ENCODE measurements at regions not wholly inside any gene's neighbourhood (a gene's known extent, or its start where the extent isn't known, plus 50 kb on each side); places are given as distances from the start of the nearest gene placed in this dataset.
A peak's percentile ranks its signal among the peaks of the same experiment; 100 is the strongest.

DNA sequence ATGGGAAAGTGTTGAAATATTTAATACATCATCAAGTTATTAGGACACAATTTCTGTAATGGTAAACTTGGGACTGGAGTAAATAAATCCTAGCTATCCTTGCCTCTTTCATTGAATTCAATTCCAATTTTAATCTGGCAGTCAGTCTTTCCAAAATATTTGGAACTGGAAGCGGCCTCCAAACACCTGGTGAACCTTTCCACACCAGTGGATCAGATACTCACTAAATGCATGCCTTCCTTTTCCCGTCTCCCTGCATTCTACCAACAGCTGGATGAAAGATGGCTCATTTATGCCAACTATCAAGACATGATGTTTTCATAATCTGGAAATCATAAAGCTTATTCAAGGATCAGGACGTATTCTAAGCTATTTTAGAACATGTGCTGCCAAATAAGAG is 488.2 kb upstream of the SPHKAP start:
- no peak for DNase-seq
- Histone ChIP-seq H3K9me3 (no peaks in the 10 kb centered on the region), H3K36me3 (replicated peaks in 1 of 2; ENCODE audit: insufficient read depth in 1 of 2, low read depth in 2 of 2) (no peaks in the 10 kb centered on the region), H3K4me3 (no peak overlapping the region), H3K27me3 (no peaks in the 10 kb centered on the region), H3K4me1 (no peaks in the 10 kb centered on the region), H3K27ac (no peak overlapping the region)
- 72 to 76% methylated on average over 3 of the region's 3 CpGs for WGBS, 2 donors
- TF ChIP-seq, protein P1, sequence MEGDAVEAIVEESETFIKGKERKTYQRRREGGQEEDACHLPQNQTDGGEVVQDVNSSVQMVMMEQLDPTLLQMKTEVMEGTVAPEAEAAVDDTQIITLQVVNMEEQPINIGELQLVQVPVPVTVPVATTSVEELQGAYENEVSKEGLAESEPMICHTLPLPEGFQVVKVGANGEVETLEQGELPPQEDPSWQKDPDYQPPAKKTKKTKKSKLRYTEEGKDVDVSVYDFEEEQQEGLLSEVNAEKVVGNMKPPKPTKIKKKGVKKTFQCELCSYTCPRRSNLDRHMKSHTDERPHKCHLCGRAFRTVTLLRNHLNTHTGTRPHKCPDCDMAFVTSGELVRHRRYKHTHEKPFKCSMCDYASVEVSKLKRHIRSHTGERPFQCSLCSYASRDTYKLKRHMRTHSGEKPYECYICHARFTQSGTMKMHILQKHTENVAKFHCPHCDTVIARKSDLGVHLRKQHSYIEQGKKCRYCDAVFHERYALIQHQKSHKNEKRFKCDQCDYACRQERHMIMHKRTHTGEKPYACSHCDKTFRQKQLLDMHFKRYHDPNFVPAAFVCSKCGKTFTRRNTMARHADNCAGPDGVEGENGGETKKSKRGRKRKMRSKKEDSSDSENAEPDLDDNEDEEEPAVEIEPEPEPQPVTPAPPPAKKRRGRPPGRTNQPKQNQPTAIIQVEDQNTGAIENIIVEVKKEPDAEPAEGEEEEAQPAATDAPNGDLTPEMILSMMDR (IDR thresholded peaks at IDR 0.05): no peak
- intact Hi-C loops (cut with DNase I): no loop called here
- ATAC-seq: no peak

DNA sequence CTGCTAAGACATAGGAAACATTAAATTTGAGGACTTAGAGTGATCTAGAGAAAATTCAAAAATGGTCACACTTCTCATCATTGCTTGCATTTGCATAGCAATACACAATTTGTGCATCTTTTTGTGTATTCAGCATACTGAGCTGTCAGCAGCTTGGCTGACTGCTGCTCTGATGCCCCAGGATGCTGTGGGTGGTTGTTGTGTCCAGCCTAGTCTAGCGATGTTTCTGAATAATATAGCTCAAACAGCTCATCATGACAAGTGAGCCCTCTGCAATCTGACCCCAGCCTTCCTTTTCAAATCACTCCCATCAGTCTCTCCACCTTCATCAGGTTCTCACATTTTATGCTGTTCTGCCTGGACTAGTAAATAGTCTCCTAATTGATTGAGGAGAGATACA is 483.7 kb upstream of the SPHKAP start:
- 89% methylated on average over 1 of the region's 1 CpG for WGBS, 2 donors
- TF ChIP-seq POLR2A (IDR thresholded peaks at IDR 0.05): no peak
- TF ChIP-seq, protein P1 (IDR thresholded peaks at IDR 0.05): no peak

GRCh38 chr2:228658998-228659397 is 477.5 kb upstream of the SPHKAP start:
- DNase-seq (peak in 1 of 4 donors; percentile 16), ATAC-seq (no peak)
- H3K4me1 ChIP-seq: peaks cover 15% of the 10 kb centered on the region
- 37 to 40% methylated on average over 5 of the region's 5 CpGs for WGBS, 2 donors
- H3K36me3 ChIP-seq (replicated peaks in 1 of 2; ENCODE audit: insufficient read depth in 1 of 2, low read depth in 2 of 2): no peaks in the 10 kb centered on the region
- H3K27ac ChIP-seq: no peak overlapping the region
- intact Hi-C loops (cut with DNase I): loop anchor here (10.0 kb wide), 2 partner anchors 604 to 764 kb away; no protein-coding TSS in a partner anchor
- no peak for TF ChIP-seq POLR2A (IDR thresholded peaks at IDR 0.05)
- TF ChIP-seq, protein P1 (IDR thresholded peaks at IDR 0.05): no peak
- no peaks in the 10 kb centered on the region for H3K27me3 ChIP-seq
- H3K9me3 ChIP-seq: peaks cover 0 to 2% (median 0%) of the 10 kb centered on the region in 3 donors
- no peak overlapping the region for H3K4me3 ChIP-seq

More for the DNA sequence above, 483.7 kb upstream of the SPHKAP start:
- Histone ChIP-seq H3K4me3 (no peak overlapping the region), H3K4me1 (no peaks in the 10 kb centered on the region), H3K27me3 (no peaks in the 10 kb centered on the region), H3K9me3 (peaks cover 0 to 2% (median 0%) of the 10 kb centered on the region in 3 donors), H3K36me3 (replicated peaks in 1 of 2; ENCODE audit: insufficient read depth in 1 of 2, low read depth in 2 of 2) (no peaks in the 10 kb centered on the region), H3K27ac (no peak overlapping the region)
- DNase-seq (no peak), ATAC-seq (no peak)
- intact Hi-C loops (cut with DNase I): no loop called here

- intact Hi-C loops (cut with DNase I): loop anchor here (10.0 kb wide), 2 partner anchors 603 to 763 kb away; no protein-coding TSS in a partner anchor
Measured at GRCh38 chr2:228657807-228658402, 476.4 kb upstream of the SPHKAP start.

More at GRCh38 chr2:228657807-228658402, 476.4 kb upstream of the SPHKAP start:
- H3K4me1 ChIP-seq: peaks cover 23% of the 10 kb centered on the region
- no peak overlapping the region for H3K4me3 ChIP-seq
- no peak for DNase-seq
- H3K36me3 ChIP-seq (replicated peaks in 1 of 2; ENCODE audit: insufficient read depth in 1 of 2, low read depth in 2 of 2): no peaks in the 10 kb centered on the region
- ATAC-seq: peak; percentile 45
- 22 to 29% methylated on average over 6 of the region's 6 CpGs for WGBS, 2 donors
- no peaks in the 10 kb centered on the region for H3K27me3 ChIP-seq
- TF ChIP-seq, protein P1 (IDR thresholded peaks at IDR 0.05): peak; percentile 32 to 79 (median 70)
- TF ChIP-seq POLR2A (IDR thresholded peaks at IDR 0.05): no peak
- H3K9me3 ChIP-seq: no peaks in the 10 kb centered on the region
- H3K27ac ChIP-seq: no peak overlapping the region

All from body of pancreas (tissue), 4 donors.